Ishikawa (cell line): ENCODE measurements at regions not wholly inside any gene's neighbourhood (a gene's known extent, or its start where the extent isn't known, plus 50 kb on each side); places are given as distances from the start of the nearest gene placed in this dataset.

Source experiments
- CREB1 ChIP-seq: IDR thresholded peaks from 2 replicates; pipeline ENCODE4 v1.6.1; 2012; ENCODE audit warnings: low read depth
- EP300 ChIP-seq: IDR thresholded peaks from 2 replicates; pipeline ENCODE4 v1.6.1; 2012; ENCODE audit warnings: borderline replicate concordance
- FOXM1 ChIP-seq: IDR thresholded peaks from 2 replicates; pipeline ENCODE4 v1.6.1; 2012; ENCODE audit warnings: low read depth, borderline replicate concordance
- TAF1 ChIP-seq: IDR thresholded peaks from 2 replicates; pipeline ENCODE4 v1.6.1; 2012; ENCODE audit warnings: low read depth, mild to moderate bottlenecking
- TCF12 ChIP-seq: IDR thresholded peaks from 2 replicates; pipeline ENCODE4 v1.6.1; 2012; ENCODE audit warnings: low read depth

DNA sequence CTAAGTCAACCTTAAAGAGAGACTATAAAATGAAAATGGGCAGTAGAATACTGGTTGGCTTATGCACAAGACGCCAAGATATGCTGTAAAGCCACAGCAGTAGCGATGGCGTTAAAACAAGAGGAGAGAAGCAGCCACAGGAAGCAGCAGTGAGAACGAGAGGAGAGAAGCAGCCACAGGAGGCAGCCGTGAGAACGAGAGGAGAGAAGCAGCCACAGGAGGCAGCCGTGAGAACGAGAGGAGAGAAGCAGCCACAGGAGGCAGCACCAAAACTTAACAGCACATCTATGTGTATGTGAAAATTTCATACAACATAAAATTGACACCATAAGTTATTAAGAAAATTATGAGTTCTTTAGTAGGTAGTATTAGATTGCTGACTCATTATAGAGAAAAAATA, 2318.6 kb upstream of the ACO1 start:
- TF ChIP-seq FOXM1 (no peak), TCF12 (no peak), TAF1 (no peak), EP300 (no peak), CREB1 (no peak)
